GM21825 (cell line): ENCODE measurements at regions not wholly inside any gene's neighbourhood (a gene's known extent, or its start where the extent isn't known, plus 50 kb on each side); places are given as distances from the start of the nearest gene placed in this dataset.
"Not testable (repeated sequence)": the region's sequence is repeated elsewhere in the genome, so short reads cannot be mapped to it uniquely, and the experiment has no call there.

Source experiments
- ATAC-seq: cut with Tn5 transposase; IDR thresholded peaks from one replicate; pipeline ENCODE4 v1.9.1; 2021; ENCODE audit warnings: mild to moderate bottlenecking, moderate library complexity; ENCODE audit not compliant: unreplicated experiment

GRCh38 chr12:131634037-131634436 is 76.9 kb upstream of the SFSWAP start:
- ATAC-seq = no peak

- ATAC-seq = not testable (repeated sequence)
These were observed 75.9 kb upstream of the SFSWAP start for GRCh38 chr12:131635012-131635411.

DNA sequence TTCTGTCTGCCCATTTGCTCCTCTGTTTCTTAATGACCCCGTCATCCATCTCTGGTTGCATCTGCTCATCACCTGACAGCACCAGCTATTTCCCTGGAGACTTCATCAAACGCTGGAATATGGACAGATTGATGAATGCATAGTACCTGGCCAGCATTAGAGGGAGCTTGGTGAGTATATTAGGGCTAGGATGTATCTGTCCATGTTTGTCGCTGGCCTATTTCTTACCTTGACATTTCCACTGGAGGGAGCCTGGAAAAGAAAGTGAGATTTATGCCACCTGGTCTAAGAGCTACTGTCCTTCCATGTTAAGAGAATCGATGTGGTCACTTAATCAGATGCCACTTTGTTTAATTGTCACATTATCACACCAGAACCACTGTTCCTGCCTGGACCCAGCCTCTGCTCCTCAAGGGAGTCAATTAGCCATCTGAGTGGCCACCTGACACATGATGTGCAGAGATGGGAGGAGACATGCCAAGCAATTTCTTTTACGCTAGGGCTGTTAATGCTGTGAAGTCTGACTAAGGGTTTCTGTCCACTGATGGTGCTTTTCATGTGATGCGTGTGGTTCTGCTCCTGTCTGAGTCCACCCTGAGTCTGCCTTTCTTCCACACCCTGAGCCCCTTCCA is 75.3 kb upstream of the SFSWAP start:
- ATAC-seq = no peak

DNA sequence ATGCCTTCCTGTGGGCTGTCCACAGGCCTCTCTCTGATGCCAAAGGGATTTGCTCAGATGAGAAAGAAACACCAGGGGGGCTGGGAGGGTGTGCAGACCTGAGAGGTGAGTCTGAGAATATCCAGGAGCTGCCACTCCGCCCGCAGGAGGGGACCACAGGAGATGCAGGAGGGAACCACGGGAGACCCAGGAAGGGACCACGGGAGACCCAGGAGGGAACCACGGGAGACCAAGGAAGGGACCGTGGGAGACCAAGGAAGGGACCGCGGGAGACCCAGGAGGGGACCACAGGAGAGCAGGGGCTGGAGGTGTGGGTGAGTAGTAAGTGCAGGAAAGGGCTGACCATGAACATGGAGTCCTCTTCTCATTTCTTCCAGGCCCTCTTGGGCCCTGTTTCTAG is 74.6 kb upstream of the SFSWAP start:
- ATAC-seq = no peak

GRCh38 chr12:131636940-131637750 is 73.7 kb upstream of the SFSWAP start:
- ATAC-seq = no peak

- ATAC-seq = no peak
These were observed 72.9 kb upstream of the SFSWAP start for GRCh38 chr12:131637986-131638385.

- no peak for ATAC-seq
These were observed 71.5 kb upstream of the SFSWAP start for GRCh38 chr12:131639270-131639940.

- ATAC-seq = no peak
These were observed 70.4 kb upstream of the SFSWAP start for GRCh38 chr12:131640525-131640924.

GRCh38 chr12:131641315-131641714 is 69.6 kb upstream of the SFSWAP start:
- no peak for ATAC-seq

DNA sequence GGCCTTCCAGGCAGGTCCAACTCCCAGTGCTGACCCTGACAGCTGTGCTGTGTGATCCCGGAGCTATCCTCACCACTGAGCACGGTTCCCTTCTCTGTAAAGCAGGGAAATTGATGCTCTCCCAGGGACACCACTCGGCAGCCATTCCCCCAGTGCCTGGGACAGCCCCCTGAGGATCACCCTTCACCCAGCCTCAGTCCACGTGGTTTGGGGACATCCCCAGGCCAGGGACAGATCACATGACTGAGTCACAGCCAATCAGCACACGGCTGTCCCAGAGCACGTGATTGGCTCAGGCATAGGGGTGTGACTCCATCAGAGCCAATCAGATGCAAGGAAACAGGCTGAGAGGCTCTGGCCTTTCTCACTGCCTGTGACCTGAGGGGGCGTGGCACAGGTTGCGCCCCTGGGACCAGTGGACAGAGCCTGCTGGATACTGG is 68.8 kb upstream of the SFSWAP start:
- no peak for ATAC-seq

DNA sequence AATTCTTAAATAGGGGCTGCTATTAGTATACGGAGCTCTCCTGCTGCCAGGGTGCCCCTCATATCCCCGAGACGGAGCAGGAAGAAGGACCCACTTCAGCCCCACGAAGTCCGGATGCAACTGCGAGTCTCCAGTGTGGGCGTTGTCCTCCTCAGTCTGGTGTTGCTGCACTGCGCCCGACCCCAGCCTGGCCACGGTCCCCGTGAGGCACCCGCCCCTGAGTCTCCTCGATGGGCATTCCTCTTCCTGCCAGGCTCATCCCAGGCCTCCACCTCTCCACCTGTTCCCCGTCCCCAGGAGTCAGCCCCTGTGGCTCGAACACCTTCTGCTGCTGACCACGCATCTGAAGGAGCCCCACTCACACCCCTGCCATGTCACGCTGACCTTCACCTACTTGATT is 68.1 kb upstream of the SFSWAP start:
- ATAC-seq = no peak

GRCh38 chr12:131643631-131644452 is 67.0 kb upstream of the SFSWAP start:
- no peak for ATAC-seq

GRCh38 chr12:131644481-131644880 is 66.4 kb upstream of the SFSWAP start:
- no peak for ATAC-seq

DNA sequence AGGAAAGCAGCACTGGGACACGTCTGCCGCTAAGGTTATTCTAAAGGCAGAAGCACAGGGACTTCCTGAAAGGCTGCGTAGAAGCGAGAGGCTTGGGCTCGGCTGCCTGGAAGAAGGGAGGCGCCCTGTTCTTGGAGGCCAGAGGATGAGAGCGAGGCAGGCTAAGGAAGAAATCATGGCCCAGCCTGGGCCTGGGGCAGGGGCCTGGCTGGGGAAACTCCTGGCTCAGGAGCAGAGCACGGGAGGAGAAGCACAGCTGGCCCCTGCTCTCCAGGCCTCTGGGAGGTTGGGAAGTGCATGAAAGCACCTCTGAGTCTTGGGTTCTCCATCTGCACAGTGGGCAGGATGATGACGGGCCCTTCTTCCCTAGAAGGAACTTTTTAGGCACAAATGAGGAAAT is 66.0 kb upstream of the SFSWAP start:
- not testable (repeated sequence) for ATAC-seq

GRCh38 chr12:131645557-131645956 is 65.3 kb upstream of the SFSWAP start:
- not testable (repeated sequence) for ATAC-seq

GRCh38 chr12:131646444-131646843 is 64.4 kb upstream of the SFSWAP start:
- not testable (repeated sequence) for ATAC-seq

GRCh38 chr12:131647667-131648066 is 63.2 kb upstream of the SFSWAP start:
- no peak for ATAC-seq

DNA sequence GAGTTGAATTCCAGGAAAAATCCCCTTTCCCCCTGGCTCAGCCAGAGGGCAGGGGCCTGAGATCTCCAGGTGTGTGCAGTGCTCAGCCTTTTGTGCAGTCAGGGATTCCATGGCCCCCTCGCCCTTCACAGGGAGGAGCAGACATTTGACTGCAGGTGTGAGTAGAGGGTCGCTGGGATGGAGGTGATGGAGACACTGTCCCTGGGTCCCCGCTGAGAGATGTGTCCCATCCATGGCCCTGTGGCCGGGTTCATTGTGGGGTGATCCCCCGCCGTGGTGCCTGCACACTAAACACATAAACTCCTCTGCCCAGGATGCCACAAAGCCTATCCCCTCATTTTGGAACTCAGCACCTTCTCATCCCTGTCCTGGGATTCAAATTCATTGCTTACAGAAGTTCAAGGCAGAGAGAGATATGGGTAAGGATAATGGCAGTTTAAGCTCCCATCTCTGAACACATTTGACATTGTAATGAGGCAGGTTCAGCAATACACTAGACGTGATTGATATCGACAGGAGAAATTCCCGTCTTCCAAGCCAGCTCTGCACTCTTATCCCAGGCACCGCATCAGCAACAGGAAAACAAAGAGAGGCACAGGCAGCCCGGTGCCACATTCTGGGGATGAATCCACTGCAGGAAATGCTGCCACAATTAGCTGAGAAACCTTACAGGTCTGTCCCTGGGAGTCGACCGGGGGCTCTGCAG is 55.3 kb upstream of the SFSWAP start:
- not testable (repeated sequence) for ATAC-seq

DNA sequence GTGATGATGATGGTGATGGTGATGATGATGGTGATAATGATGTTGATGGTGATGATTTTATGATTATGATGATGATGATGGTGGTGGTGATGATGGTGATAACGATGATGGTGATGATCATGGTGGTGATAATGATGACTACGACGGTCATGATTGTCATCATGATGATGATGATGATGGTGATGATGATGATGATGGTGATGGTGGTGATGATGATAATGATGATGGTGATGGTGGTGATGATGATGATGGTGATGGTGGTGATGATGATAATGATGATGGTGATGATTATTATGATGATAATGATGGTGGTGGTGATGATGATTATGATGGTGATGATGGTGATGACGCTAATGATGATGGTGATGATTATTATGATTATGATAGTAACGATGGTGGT is 54.1 kb upstream of the SFSWAP start:
- ATAC-seq = not testable (repeated sequence)

GRCh38 chr12:131658605-131659004 is 52.3 kb upstream of the SFSWAP start:
- ATAC-seq = not testable (repeated sequence)
